ENCODE measurements at regions not wholly inside any gene's neighbourhood (a gene's known extent, or its start where the extent isn't known, plus 50 kb on each side); places are given as distances from the start of the nearest gene placed in this dataset.

DNA sequence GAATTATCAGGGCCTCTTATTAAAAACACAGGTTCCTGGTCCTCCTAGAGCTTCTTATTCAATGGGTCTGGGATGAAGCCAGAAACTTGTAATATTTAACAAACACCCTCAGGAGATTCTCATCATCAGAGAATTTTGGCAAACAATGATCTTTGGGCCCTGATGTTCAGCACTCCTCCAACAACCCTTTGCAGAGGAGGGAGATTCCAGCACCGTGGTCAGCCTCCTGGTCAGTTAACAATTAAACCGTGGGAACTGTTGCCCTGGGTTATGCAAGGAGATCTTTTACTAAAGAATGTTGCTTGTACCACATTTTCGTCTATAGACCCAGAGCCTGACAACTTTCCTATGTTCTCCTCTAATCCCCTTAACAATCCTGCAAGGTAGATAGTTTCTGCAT, 294.4 kb downstream of the PLPP3 start (continued):
- TF ChIP-seq, protein P1, sequence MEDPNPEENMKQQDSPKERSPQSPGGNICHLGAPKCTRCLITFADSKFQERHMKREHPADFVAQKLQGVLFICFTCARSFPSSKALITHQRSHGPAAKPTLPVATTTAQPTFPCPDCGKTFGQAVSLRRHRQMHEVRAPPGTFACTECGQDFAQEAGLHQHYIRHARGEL (CRISPR knock-in tag; IDR thresholded peaks at IDR 0.05): no peak
- peak; percentile 72 for TF ChIP-seq GATAD2A (CRISPR knock-in tag; IDR thresholded peaks at IDR 0.05)
- TF ChIP-seq NR2F6 (IDR thresholded peaks at IDR 0.05): no peak
- 0 out of 2 replicates have a peak, but pooled peaks have one; percentile 18 for TF ChIP-seq NR2F6 (CRISPR knock-in tag; IDR thresholded peaks at IDR 0.05)
- TF ChIP-seq, protein P2, sequence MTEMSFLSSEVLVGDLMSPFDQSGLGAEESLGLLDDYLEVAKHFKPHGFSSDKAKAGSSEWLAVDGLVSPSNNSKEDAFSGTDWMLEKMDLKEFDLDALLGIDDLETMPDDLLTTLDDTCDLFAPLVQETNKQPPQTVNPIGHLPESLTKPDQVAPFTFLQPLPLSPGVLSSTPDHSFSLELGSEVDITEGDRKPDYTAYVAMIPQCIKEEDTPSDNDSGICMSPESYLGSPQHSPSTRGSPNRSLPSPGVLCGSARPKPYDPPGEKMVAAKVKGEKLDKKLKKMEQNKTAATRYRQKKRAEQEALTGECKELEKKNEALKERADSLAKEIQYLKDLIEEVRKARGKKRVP (CRISPR knock-in tag; IDR thresholded peaks at IDR 0.05): no peak
- TF ChIP-seq THAP11 (CRISPR knock-in tag; IDR thresholded peaks at IDR 0.05): no peak
- TF ChIP-seq, protein P3, sequence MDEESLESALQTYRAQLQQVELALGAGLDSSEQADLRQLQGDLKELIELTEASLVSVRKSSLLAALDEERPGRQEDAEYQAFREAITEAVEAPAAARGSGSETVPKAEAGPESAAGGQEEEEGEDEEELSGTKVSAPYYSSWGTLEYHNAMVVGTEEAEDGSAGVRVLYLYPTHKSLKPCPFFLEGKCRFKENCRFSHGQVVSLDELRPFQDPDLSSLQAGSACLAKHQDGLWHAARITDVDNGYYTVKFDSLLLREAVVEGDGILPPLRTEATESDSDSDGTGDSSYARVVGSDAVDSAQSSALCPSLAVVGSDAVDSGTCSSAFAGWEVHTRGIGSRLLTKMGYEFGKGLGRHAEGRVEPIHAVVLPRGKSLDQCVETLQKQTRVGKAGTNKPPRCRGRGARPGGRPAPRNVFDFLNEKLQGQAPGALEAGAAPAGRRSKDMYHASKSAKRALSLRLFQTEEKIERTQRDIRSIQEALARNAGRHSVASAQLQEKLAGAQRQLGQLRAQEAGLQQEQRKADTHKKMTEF (CRISPR knock-in tag; IDR thresholded peaks at IDR 0.05): peak; percentile 59; the same call in 1 of the 2 replicates
- TF ChIP-seq, protein P4, sequence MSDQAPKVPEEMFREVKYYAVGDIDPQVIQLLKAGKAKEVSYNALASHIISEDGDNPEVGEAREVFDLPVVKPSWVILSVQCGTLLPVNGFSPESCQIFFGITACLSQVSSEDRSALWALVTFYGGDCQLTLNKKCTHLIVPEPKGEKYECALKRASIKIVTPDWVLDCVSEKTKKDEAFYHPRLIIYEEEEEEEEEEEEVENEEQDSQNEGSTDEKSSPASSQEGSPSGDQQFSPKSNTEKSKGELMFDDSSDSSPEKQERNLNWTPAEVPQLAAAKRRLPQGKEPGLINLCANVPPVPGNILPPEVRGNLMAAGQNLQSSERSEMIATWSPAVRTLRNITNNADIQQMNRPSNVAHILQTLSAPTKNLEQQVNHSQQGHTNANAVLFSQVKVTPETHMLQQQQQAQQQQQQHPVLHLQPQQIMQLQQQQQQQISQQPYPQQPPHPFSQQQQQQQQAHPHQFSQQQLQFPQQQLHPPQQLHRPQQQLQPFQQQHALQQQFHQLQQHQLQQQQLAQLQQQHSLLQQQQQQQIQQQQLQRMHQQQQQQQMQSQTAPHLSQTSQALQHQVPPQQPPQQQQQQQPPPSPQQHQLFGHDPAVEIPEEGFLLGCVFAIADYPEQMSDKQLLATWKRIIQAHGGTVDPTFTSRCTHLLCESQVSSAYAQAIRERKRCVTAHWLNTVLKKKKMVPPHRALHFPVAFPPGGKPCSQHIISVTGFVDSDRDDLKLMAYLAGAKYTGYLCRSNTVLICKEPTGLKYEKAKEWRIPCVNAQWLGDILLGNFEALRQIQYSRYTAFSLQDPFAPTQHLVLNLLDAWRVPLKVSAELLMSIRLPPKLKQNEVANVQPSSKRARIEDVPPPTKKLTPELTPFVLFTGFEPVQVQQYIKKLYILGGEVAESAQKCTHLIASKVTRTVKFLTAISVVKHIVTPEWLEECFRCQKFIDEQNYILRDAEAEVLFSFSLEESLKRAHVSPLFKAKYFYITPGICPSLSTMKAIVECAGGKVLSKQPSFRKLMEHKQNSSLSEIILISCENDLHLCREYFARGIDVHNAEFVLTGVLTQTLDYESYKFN (CRISPR knock-in tag; conservative IDR thresholded peaks at IDR 0.05): peak; percentile 65
- TF ChIP-seq ZNF263 (CRISPR knock-in tag; IDR thresholded peaks at IDR 0.05): peak; percentile 81
- no peak for TF ChIP-seq ZSCAN30 (CRISPR knock-in tag; IDR thresholded peaks at IDR 0.05)
- TF ChIP-seq MAFF (IDR thresholded peaks at IDR 0.05; ENCODE audit: low read depth, low read length): no peak
- TF ChIP-seq RCOR2 (CRISPR knock-in tag; IDR thresholded peaks at IDR 0.05): 0 out of 2 replicates have a peak, but pooled peaks have one; percentile 56
- no peak for TF ChIP-seq GATA4 (IDR thresholded peaks at IDR 0.05; ENCODE audit: borderline replicate concordance, low read depth)
- TF ChIP-seq, protein P5, sequence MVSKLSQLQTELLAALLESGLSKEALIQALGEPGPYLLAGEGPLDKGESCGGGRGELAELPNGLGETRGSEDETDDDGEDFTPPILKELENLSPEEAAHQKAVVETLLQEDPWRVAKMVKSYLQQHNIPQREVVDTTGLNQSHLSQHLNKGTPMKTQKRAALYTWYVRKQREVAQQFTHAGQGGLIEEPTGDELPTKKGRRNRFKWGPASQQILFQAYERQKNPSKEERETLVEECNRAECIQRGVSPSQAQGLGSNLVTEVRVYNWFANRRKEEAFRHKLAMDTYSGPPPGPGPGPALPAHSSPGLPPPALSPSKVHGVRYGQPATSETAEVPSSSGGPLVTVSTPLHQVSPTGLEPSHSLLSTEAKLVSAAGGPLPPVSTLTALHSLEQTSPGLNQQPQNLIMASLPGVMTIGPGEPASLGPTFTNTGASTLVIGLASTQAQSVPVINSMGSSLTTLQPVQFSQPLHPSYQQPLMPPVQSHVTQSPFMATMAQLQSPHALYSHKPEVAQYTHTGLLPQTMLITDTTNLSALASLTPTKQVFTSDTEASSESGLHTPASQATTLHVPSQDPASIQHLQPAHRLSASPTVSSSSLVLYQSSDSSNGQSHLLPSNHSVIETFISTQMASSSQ (IDR thresholded peaks at IDR 0.05; ENCODE audit: low read depth): peak; percentile 96
- TF ChIP-seq, protein P5 (CRISPR knock-in tag; IDR thresholded peaks at IDR 0.05; ENCODE audit: borderline replicate concordance): peak; percentile 98
- TF ChIP-seq, protein P6, sequence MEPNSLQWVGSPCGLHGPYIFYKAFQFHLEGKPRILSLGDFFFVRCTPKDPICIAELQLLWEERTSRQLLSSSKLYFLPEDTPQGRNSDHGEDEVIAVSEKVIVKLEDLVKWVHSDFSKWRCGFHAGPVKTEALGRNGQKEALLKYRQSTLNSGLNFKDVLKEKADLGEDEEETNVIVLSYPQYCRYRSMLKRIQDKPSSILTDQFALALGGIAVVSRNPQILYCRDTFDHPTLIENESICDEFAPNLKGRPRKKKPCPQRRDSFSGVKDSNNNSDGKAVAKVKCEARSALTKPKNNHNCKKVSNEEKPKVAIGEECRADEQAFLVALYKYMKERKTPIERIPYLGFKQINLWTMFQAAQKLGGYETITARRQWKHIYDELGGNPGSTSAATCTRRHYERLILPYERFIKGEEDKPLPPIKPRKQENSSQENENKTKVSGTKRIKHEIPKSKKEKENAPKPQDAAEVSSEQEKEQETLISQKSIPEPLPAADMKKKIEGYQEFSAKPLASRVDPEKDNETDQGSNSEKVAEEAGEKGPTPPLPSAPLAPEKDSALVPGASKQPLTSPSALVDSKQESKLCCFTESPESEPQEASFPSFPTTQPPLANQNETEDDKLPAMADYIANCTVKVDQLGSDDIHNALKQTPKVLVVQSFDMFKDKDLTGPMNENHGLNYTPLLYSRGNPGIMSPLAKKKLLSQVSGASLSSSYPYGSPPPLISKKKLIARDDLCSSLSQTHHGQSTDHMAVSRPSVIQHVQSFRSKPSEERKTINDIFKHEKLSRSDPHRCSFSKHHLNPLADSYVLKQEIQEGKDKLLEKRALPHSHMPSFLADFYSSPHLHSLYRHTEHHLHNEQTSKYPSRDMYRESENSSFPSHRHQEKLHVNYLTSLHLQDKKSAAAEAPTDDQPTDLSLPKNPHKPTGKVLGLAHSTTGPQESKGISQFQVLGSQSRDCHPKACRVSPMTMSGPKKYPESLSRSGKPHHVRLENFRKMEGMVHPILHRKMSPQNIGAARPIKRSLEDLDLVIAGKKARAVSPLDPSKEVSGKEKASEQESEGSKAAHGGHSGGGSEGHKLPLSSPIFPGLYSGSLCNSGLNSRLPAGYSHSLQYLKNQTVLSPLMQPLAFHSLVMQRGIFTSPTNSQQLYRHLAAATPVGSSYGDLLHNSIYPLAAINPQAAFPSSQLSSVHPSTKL (CRISPR knock-in tag; IDR thresholded peaks at IDR 0.05): peak; percentile 78
- TF ChIP-seq HDAC6 (IDR thresholded peaks at IDR 0.05; ENCODE audit: low read depth, low read length): no peak
